ENCODE measurements at regions not wholly inside any gene's neighbourhood (a gene's known extent, or its start where the extent isn't known, plus 50 kb on each side); places are given as distances from the start of the nearest gene placed in this dataset.

GRCh38 chr1:166253076-166253779 lies 86.4 kb upstream of the FAM78B start:
- H3K4me1 ChIP-seq = no peaks in the 10 kb centered on the region
- intact Hi-C loops (cut with DNase I) = no loop called here
- H3K27ac ChIP-seq = no peak overlapping the region
- no peak for TF ChIP-seq POLR2AphosphoS5 (IDR thresholded peaks at IDR 0.05)
- TF ChIP-seq EP300 (IDR thresholded peaks at IDR 0.05) = no peak
- TF ChIP-seq POLR2A (IDR thresholded peaks at IDR 0.05) = no peak
- TF ChIP-seq, protein P1, sequence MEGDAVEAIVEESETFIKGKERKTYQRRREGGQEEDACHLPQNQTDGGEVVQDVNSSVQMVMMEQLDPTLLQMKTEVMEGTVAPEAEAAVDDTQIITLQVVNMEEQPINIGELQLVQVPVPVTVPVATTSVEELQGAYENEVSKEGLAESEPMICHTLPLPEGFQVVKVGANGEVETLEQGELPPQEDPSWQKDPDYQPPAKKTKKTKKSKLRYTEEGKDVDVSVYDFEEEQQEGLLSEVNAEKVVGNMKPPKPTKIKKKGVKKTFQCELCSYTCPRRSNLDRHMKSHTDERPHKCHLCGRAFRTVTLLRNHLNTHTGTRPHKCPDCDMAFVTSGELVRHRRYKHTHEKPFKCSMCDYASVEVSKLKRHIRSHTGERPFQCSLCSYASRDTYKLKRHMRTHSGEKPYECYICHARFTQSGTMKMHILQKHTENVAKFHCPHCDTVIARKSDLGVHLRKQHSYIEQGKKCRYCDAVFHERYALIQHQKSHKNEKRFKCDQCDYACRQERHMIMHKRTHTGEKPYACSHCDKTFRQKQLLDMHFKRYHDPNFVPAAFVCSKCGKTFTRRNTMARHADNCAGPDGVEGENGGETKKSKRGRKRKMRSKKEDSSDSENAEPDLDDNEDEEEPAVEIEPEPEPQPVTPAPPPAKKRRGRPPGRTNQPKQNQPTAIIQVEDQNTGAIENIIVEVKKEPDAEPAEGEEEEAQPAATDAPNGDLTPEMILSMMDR (IDR thresholded peaks at IDR 0.05) = no peak
- DNase-seq = no peak
- peaks cover 0 to 7% (median 3%) of the 10 kb centered on the region in 4 donors for H3K9me3 ChIP-seq
- no peaks in the 10 kb centered on the region for H3K27me3 ChIP-seq
- no peak overlapping the region for H3K4me3 ChIP-seq
- H3K36me3 ChIP-seq = no peaks in the 10 kb centered on the region

GRCh38 chr1:166258017-166258416 lies 91.2 kb upstream of the FAM78B start:
- intact Hi-C loops (cut with DNase I) = no loop called here
- 84 to 85% methylated on average over 3 of the region's 3 CpGs for WGBS, 2 donors

DNA sequence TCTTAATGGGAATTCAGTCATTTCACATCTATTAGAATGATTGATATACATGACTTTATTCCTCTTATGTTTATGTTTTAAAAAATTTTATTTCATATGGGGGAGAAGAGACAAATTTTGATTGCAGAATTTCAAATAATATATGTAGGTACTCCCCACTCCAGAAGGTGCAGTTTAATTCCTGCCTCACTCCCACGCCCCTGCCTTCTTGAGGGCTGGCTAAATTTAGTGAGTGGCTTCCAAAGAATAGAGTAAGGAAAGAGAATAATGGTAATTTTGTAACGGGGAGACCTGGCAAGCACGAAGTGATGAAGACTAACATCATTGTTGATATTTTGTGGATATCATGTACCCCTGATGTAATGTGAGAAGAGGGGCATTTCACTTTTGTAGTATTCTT lies 94.7 kb upstream of the FAM78B start:
- TF ChIP-seq POLR2AphosphoS5 (IDR thresholded peaks at IDR 0.05) = no peak
- TF ChIP-seq POLR2A (IDR thresholded peaks at IDR 0.05) = no peak
- TF ChIP-seq, protein P1 (IDR thresholded peaks at IDR 0.05) = no peak
- no peak for TF ChIP-seq EP300 (IDR thresholded peaks at IDR 0.05)
- H3K4me3 ChIP-seq = no peak overlapping the region
- no peaks in the 10 kb centered on the region for H3K27me3 ChIP-seq
- no peak for DNase-seq
- intact Hi-C loops (cut with DNase I) = no loop called here
- no peaks in the 10 kb centered on the region for H3K4me1 ChIP-seq
- 77 to 84% methylated on average over 3 of the region's 3 CpGs for WGBS, 2 donors
- no peaks in the 10 kb centered on the region for H3K36me3 ChIP-seq
- no peaks in the 10 kb centered on the region for H3K9me3 ChIP-seq
- H3K27ac ChIP-seq = no peak overlapping the region

More at GRCh38 chr1:166258017-166258416, 91.2 kb upstream of the FAM78B start:
- Histone ChIP-seq H3K9me3 (peaks cover 0 to 6% (median 1%) of the 10 kb centered on the region in 4 donors), H3K36me3 (no peaks in the 10 kb centered on the region), H3K27ac (no peak overlapping the region), H3K27me3 (no peaks in the 10 kb centered on the region), H3K4me3 (no peak overlapping the region), H3K4me1 (no peaks in the 10 kb centered on the region)
- TF ChIP-seq POLR2AphosphoS5 (IDR thresholded peaks at IDR 0.05) (no peak), EP300 (IDR thresholded peaks at IDR 0.05) (no peak), POLR2A (IDR thresholded peaks at IDR 0.05) (no peak)
- TF ChIP-seq, protein P1 (IDR thresholded peaks at IDR 0.05) = no peak
- DNase-seq = no peak

- intact Hi-C loops (cut with DNase I) = no loop called here
- no peaks in the 10 kb centered on the region for H3K9me3 ChIP-seq
- 75 to 77% methylated on average over 2 of the region's 2 CpGs for WGBS, 2 donors
- no peaks in the 10 kb centered on the region for H3K4me1 ChIP-seq
- no peaks in the 10 kb centered on the region for H3K27me3 ChIP-seq
- no peak for DNase-seq
- no peaks in the 10 kb centered on the region for H3K36me3 ChIP-seq
- H3K27ac ChIP-seq = no peak overlapping the region
- TF ChIP-seq, protein P1 (IDR thresholded peaks at IDR 0.05) = no peak
- TF ChIP-seq EP300 (IDR thresholded peaks at IDR 0.05) (no peak), POLR2A (IDR thresholded peaks at IDR 0.05) (no peak), POLR2AphosphoS5 (IDR thresholded peaks at IDR 0.05) (no peak)
- no peak overlapping the region for H3K4me3 ChIP-seq
Measured at GRCh38 chr1:166270476-166271150, 103.8 kb upstream of the FAM78B start.
